Embryonic facial prominence (tissue), 1 donor: ENCODE measurements at regions not wholly inside any gene's neighbourhood (a gene's known extent, or its start where the extent isn't known, plus 50 kb on each side); places are given as distances from the start of the nearest gene placed in this dataset.
"Not testable (repeated sequence)": the region's sequence is repeated elsewhere in the genome, so short reads cannot be mapped to it uniquely, and the experiment has no call there.

ENCODE experiments used
- DNase-seq: peaks from one replicate; pipeline ENCODE4 v3.0.0-alpha.2; 2016; ENCODE audit errors: extremely low spot score

DNA sequence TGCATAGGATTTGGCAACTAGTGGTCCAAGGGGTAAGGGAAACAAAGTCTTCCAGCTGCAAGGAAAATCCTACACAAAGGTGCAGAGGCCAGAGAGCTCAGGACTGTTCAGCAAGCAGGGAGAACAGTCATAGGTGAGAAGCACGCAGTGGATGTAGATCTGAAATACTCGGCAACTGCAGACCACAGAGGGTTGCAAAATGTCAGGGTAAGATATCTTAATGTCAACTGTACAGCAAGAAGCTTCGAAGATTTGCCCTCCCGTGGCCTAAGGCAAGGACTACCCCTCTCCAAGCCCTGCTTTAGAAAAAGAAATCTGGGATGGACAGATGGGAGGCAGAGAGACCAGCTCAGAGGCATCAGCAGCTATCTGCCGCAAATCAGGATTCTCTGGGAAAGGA lies 153.4 kb upstream of the IRF2BP2 start:
- DNase-seq, result no peak

DNA sequence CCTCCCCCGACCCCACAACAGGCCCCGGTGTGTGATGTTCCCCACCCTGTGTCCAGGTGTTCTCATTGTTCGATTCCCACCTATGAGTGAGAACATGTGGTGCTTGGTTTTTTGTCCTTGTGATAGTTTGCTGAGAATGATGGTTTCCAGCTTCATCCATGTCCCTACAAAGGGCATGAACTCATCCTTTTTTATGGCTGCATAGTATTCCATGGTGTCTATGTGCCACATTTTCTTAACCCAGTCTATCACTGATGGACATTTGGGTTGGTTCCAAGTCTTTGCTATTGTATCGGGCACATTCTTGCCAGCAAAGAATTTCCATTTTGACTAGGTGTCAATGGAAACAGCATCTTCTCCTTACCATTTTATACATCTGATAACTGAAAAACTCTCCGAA lies 152.1 kb upstream of the IRF2BP2 start:
- DNase-seq, result not testable (repeated sequence)

DNA sequence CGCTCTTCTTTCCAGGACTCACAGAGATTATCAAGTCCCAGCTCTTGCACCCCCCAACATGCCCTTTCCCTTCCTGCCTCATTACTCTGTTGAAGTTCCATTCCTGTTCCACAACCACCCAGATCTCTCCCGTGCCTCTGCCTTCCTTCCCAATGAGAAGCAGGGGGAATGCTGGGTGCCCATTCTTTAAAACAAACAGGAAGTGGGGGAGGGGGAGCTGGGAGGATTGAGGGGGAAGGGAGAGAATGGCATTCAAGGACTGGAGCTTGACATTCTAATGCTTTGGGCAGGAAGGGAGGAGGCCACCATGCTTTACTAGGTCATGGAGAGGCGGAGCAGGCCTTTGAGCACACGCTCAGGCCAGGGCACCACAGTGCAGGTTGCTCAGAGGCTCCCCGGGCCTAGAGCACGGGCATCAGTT lies 150.3 kb upstream of the IRF2BP2 start:
- DNase-seq, result no peak

DNA sequence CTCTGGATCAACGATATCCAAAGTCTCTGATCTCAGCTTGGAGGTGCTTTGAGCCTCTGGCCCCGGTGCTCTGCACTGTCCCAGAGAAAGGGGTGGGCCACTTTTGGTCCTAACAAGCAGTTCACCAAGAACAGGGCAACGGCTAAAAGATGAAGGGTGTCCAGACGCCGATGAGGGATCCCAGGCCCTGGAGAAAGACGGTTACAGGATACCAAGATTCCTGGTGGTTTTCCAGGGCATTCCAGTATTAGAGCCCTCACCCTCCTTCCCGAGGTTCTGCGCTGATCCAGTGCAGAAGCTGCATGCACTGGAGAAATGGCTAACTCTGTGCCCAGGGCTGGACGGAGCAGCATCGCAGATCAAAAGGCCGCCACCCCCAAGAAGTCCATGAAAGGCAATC lies 149.9 kb upstream of the IRF2BP2 start:
- no peak for DNase-seq

DNA sequence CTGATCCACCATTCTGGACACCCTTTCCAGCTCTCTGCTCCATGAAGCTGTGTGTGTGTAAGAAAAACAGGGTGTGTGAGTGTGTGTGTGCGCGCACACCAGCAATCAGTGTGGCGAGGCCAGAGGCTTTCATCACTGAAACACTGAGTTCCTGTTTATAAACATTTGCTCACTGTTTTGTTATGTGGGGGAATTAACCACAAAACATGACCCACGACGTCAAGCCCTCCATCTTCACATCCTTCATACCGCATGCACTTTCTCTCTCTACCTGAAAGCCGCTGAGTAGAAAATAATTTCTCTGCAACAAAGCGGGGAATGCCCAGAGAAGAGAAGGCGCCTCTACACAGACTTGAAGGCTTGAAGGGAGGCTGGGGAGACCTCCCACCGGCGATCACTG lies 148.9 kb upstream of the IRF2BP2 start:
- no peak for DNase-seq

DNA sequence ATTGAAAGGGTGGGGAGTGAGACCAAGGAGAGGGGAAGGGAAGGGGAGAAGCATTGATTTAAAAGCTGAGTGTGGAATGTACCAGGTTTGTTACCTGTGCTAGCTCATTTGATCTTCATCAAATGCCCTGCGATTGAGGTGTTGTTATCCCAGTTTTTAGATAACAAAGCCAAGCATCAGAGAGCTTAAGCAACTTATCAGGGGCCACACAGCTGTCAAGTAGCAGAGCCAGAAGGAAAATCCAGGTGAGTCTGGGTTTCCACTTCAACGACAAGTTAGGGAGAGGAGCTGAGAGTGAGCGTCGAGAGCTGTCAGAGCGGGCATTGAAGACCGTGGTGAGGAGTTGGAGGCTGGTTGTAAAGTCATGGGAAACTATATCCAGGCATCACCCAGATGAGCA lies 146.9 kb upstream of the IRF2BP2 start:
- no peak for DNase-seq

DNA sequence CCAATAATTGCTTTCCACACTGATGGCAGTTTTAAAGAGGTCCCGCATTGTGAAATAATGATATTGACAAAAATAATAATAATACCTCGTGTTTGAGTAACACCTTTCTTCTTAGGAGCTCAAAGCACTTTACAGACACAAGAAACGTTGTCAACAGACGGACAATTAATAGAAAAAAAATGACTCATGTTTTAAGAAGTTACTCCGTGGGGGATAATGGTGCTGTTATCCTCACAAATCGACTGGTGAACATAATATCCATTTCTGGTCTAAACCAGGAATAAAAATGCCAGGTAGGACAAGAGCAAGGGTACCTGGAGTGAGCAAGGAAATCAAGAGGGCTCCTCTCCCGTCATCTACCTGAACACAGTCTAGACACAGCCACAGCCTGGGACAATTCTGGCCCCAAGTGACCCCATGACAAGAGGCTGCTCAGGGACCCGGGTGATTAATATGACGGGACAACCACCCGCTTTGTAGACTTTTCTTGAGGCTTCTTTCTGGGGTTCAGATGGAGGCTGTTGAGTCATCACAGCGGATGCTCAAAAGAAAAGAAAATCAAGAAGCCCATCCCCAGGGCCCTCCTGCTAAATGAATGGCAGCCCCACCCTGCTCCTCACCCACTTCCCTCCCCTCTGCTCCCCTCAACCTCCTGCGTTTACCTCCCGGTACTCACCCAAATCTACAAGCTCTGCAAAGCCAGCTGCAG lies 146.2 kb upstream of the IRF2BP2 start:
- no peak for DNase-seq

DNA sequence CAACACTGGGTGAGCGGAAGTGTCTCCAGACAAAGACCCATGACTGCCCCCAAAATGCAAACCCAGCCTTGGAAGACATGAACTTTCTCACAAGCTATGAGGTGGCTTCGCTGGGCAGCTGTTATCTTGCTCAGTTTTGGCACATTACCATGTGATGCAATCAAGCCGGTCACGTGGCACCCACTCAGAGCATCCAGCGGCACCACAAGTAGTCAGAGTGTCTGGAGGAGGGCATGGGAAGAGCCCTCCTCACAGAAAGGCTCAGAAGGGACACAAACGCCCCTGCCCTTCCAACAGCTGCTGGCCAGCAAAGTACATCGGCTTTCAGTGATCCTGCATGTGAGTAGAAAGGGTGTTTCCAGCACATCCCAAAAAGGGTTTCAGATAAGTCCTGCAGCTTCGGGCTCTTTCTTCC lies 145.5 kb upstream of the IRF2BP2 start:
- DNase-seq, result no peak

DNA sequence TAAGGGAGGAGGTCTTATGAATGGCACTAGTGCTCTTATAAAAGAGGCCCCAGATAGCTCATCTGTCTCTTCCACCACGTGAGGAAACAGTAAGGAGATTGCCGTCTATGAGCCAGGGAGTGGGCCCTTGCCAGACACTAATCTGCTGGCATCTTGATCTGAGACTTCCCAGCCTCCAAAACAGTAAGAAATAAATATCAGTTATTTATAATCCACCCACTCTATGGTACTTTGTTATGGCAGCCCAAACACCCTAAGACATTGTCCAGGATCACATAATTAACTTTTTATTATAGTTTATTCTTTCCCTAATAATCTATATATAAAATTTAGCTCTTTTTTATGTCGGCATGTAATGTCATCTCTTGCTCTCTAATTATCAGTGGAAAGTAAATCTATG lies 144.0 kb upstream of the IRF2BP2 start:
- DNase-seq, result no peak

DNA sequence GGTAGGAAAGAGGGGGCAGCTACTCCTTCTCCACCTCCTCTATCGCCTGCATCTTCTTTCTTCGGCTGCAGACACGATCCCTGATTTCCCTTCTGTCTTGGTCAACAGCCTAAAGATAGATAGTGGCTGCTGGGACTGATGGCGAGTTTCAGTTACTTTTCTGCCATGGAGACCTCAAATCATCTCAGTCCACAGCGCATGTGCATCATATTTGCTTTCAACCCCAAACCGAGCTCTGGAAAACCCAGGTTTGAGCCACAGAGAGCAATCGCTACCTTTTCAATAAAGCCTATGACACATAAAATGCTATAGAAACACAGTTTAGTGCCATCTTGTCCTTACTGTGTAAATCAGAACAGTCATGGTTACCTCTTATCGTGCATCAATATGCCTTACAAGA lies 142.9 kb upstream of the IRF2BP2 start:
- DNase-seq, result no peak

DNA sequence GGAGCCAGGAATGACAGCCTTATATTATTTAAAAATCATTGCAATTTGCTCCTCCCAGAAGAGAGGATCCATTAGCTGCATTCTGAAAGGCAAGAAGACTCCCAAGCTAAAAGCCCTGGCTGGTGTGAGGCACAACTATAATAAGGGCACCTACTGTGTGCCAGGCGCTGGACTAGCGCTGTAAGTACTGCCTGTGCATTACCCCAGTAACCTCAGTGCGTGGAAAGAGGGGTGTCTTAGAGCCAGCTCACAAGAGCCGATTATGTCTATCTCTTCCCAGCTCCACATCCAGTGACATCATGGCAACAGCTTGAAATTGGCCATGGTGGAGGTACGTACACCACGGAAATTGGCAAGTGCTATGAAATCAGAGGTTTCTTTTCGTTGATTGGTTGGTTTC lies 141.7 kb upstream of the IRF2BP2 start:
- no peak for DNase-seq

DNA sequence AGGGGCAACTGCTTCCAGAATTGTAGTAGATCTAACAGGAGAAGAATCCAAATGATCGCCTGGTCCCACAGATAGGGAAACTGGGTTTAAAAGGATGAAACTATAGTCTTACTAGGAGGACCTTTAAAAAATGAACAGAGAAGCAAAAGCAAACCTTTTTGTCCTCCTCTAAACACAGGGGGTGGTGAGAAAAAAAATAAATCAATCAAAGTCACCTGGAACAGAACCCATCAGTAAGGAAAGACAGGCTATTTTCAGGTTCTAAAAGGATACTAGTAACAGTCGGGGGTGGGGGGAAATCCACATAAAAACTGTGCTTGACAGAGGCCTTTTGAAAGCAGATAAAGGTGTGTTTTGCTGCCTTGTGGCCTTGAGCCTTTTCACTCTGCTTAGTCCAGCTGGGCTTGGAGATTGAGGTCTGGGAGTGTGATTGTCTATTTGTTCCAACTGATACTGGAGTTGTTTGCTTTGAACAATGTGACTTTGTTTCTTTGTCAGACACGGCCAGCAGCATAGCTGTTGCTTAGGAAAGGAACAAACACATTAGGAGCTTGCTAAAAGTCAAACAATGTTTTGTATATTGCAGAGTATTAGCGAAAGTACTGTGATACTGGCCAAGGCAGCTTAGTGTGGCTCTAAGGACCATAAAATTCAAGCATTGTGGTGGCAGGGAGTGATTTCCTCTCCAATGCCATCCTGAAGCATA lies 141.1 kb upstream of the IRF2BP2 start:
- no peak for DNase-seq

DNA sequence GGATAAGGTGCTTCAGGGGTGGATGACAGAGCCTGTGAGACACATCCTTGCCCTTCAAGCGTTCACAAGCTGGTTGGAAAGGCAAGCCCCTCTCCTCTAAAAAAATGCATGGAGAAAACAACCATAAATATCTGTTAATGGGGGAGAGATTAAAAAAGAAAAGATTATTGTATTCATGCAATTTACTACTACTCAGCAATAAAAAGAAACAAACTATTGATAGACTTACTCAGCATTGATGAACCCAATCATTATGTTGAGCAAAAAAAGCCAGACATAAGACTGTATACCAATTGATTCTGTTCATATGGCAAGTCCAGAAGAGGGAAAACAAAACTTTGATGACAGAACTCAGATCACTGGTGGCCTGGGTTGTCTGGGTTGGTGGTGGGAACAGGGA lies 138.7 kb upstream of the IRF2BP2 start:
- DNase-seq, result no peak

DNA sequence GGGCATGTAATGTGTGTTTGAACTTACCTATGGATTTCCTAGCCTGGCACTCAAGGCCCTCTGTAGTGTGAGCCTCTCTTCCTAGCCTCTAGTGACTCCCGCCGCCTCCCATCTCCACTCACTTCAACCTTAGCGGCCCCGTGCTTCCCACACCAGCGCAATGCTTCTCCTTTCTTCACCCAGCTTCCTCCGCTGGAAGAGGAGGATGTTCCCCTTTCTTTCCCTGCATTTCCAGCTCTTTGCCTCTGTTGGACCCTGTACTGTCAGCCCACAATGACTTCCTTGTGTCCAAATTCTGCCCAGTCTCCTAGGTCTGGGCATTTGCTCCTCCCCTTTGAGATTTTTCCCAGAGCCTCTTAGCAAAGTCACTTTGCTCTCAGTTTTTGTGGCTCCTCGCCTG lies 138.1 kb upstream of the IRF2BP2 start:
- no peak for DNase-seq

DNA sequence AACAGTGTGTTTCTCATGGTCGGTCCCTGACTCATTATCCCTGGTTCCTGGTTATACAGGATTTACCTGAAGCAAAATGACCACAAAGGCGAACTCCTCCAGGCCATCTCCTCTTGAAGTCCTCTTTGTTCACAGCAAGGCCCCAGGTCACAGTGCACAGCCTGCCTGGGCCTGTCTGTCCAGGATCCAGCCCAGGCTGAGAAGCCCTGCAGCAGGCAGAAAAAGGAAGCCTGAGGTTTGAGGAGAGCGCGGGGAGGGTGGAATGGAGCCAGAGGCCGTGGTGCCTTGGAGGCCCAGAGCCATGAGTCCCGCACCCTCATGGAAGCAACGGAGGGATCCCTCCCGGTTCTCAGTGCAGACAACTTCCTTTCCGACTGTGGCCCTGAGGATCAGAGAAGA lies 136.8 kb upstream of the IRF2BP2 start:
- no peak for DNase-seq

DNA sequence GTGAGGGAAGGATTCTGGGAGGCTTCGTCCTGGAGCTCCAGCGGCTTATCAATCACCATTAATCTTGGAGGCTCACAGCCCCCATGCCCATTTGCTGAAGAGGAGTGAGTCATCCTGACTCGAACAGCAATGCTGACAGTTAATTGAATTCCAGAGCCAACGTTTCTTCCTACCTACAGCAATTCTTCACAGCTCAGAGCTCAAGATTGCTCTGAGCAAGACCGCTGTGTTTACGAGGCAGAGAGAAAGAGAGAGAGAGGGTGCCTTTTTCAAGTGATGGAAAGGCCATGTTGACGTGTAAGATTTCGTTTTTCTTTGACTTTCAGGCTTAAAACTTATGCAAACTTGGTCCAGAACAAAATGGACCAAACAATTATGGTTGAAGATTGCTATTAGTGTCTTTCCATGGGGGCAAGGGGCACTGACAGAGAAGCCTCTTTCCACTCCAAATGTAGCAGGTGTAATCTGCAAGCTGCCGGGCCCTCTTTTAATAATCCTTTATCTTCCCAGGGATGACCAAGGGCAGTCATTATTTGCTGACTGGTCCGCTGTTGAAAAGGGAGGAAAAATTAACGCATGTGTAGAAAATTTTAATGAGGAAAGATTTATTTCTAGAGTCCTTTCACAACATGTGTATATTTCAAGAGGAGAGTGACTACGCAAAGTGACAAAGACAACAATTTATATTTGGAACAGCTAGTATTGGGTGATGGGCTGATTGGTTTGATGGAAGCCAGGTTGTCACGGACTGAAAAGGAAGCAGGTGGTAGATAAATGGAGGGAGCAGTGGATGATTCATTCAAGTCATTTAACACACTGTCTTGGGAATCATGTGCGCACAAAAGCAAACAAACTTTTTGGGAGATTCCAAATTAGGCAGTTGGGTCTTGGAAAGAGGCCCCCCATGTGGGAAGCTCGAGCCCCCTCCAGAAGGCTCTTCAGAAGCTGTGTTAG lies 136.1 kb upstream of the IRF2BP2 start:
- DNase-seq, result no peak

DNA sequence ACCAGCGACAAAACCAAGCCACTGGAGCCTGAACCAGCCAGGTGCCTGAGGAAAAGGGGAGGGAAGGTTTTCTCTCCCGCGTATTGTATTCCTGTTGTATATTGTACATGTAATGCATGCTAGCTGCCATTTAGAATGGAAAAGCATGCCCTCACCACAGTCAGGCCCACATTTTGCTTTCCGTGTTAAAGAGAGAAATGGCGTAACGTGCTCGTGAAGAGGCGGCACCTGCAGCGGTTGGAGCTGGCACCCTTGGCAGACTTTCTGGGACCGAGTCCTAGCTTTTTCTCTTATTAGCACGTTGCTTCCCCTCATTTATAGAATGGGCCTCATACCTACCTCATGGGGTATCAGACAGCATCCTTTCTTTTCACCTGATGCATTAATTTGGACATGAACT lies 135.3 kb upstream of the IRF2BP2 start:
- DNase-seq, result no peak

DNA sequence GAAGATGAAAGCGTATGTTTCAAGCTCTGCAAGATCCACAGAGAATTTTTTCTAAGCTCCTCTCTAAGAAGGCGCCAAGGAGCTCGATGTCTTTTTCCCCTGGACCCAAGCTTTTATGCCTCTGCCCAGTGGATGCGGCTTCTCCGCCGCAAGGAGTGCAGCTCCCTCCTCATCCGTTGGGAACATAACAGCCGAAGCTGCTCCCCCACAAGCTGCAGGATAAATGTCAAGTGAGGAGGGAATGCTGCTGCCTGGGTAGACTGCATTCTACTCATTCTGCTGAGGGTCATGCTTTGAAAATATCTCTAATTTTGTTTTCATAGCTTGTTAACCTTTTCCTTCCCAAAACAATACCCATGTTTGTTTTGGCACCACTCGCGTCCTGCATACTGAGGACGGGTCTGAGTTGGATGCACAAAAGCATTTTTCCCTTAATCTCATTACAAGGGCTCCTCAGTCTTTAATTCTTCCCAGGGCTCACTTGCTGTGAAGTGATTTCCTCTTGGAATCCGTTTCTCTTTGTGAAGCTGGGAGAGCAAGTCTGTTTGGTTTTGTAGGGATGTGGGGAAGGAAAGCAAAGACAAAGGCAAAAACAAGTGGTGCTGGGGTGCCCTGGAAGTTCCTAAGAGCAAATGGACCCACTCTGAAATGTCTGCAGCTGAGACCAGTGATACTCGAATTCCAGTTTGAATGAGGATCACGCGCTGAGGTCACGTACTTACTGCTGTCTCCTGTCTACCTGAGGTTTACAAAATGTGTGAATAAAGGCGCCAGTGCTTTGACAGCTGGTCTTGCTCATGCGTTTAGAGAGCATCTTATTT lies 134.0 kb upstream of the IRF2BP2 start:
- peak; percentile 55 for DNase-seq

DNA sequence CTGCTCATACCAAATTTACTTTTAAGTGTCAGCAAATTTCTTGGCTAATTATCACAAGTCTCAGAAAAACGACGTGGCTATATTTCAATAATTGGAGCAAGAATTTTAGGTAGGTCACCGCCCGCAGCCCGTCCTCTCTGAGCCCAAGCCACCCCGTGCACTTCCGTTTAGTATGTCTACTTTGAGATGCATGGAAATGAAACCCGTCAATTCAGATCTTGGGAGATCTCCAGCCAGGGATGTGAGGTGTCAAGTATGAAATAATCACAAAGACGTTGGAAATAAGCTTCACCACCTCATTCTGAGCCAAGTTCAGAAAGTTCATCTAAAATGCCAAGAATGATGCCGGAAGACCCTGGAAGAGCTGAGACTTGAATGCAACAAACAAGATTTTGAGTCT lies 132.6 kb upstream of the IRF2BP2 start:
- no peak for DNase-seq

DNA sequence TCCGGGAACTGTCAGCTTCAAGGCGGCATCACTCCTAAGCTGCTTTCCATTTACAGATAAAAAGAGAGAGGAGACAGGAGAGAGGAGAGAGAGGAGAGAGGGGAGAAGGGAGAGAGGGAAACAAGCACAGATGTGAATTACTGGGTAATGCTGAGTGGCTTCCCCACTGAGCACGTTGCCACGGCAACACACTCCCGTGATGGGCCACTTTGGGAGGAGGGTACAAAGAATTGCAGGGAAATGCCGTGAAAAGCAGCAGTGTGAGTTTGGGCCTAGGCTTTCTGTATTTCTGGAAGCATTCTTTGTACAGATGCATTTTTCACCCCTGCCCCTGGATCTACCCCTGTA lies 128.0 kb upstream of the IRF2BP2 start:
- peak; percentile 68 for DNase-seq

DNA sequence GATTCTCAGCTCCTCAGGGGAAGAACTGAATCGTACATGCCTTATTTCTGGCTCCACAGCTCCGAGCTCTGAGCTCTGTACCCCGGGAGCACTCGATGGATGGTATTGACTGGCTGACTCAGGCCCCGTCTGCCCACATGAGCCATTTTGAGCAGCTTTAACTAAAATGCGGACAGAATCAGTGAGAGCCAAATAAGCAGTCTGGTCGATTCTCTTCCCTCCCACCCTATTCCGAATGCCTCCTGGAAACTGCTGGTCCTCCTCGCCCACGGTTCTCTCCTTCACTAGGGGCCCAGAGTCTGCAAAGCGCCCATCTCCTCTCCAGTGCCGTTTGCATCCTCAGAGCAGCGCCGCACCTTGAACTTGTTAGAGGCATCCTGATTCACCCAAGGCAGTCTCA lies 125.9 kb upstream of the IRF2BP2 start:
- DNase-seq, result no peak

DNA sequence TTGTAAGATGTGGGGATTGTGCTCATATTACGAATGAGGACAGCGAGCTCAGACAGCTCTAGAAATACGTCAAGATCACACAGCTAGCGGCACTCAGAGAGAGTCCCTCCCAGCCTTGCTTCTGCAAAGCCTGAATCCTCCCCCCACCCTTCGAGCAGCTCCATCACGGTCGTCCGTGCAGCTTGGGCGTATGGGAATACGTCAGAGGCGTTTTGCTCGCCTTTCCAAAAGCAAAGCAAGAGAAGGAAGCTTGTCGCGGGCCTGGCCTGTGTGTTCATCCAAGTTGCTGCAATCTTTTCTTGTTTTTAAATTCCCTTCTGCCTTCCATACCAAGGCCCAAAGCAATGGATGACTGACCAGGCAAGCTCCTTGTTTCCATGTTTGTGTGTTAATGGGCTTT lies 125.5 kb upstream of the IRF2BP2 start:
- DNase-seq, result no peak
